NCI-H2029 (cell line): ENCODE measurements at regions not wholly inside any gene's neighbourhood (a gene's known extent, or its start where the extent isn't known, plus 50 kb on each side); places are given as distances from the start of the nearest gene placed in this dataset.

ENCODE experiments used
- DNase-seq: peaks from one replicate; lab custom pipeline; 2025; lab: John Stamatoyannopoulos, UW

- DNase-seq: no peak
Observed at GRCh38 chr5:166962461-166962860, 1329.0 kb upstream of the WWC1 start.

GRCh38 chr5:166963596-166963995, 1327.8 kb upstream of the WWC1 start:
- DNase-seq: no peak

- DNase-seq: no peak
Observed at GRCh38 chr5:166977911-166978422, 1313.5 kb upstream of the WWC1 start.

GRCh38 chr5:166979307-166979895, 1312.0 kb upstream of the WWC1 start:
- DNase-seq: no peak

GRCh38 chr5:166980666-166981065, 1310.8 kb upstream of the WWC1 start:
- no peak for DNase-seq

GRCh38 chr5:166982226-166982625, 1309.2 kb upstream of the WWC1 start:
- no peak for DNase-seq

GRCh38 chr5:166991601-166992000, 1299.8 kb upstream of the WWC1 start:
- no peak for DNase-seq

GRCh38 chr5:166992108-166992507, 1299.3 kb upstream of the WWC1 start:
- DNase-seq: no peak

- DNase-seq: no peak
Observed at GRCh38 chr5:166992874-166993722, 1298.3 kb upstream of the WWC1 start.

- no peak for DNase-seq
Observed at GRCh38 chr5:166994226-166994625, 1297.2 kb upstream of the WWC1 start.

GRCh38 chr5:167001246-167001645, 1290.2 kb upstream of the WWC1 start:
- DNase-seq: no peak

GRCh38 chr5:167008705-167009104, 1282.7 kb upstream of the WWC1 start:
- DNase-seq: no peak

GRCh38 chr5:167011196-167011595, 1280.2 kb upstream of the WWC1 start:
- no peak for DNase-seq

GRCh38 chr5:167012123-167013034, 1279.1 kb upstream of the WWC1 start:
- DNase-seq: no peak

- DNase-seq: no peak
Observed at GRCh38 chr5:167014401-167015056, 1276.9 kb upstream of the WWC1 start.

GRCh38 chr5:167020418-167020817, 1271.0 kb upstream of the WWC1 start:
- DNase-seq: no peak

GRCh38 chr5:167029488-167029887, 1262.0 kb upstream of the WWC1 start:
- DNase-seq: no peak

- DNase-seq: no peak
Observed at GRCh38 chr5:167030500-167031120, 1260.8 kb upstream of the WWC1 start.

- no peak for DNase-seq
Observed at GRCh38 chr5:167036585-167036984, 1254.9 kb upstream of the WWC1 start.

GRCh38 chr5:167049043-167049663, 1242.3 kb upstream of the WWC1 start:
- no peak for DNase-seq
